ENCODE measurements at regions not wholly inside any gene's neighbourhood (a gene's known extent, or its start where the extent isn't known, plus 50 kb on each side); places are given as distances from the start of the nearest gene placed in this dataset.

DNA sequence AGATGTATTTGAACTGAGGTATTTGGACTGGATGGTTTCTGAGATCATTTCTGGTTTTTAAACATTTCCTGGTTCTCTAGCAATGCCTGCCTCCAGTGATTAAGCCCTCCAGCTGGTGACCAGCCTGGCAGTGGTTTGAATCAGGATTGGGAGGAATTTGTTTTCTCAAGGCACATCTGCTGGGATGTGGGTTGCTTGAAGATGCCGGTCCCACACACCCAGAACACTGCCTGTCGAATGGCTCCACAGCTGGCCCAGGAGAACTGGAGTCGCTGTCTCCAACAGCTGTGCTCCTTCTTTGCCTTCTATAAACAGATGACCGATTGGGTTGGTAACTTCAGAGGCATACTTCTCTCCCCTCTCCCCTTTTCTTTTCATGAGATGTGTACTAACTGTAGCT is 258.0 kb upstream of the DDHD1 start:
- WGBS, result 57% methylated on average over 4 of the region's 4 CpGs
- no peaks in the 10 kb centered on the region for H3K9me3 ChIP-seq
- H3K4me1 ChIP-seq (replicated peaks), result no peaks in the 10 kb centered on the region
- H3K27me3 ChIP-seq (replicated peaks; ENCODE audit: insufficient read depth), result no peaks in the 10 kb centered on the region
- no peak overlapping the region for H3K4me3 ChIP-seq
- no peaks in the 10 kb centered on the region for H3K36me3 ChIP-seq
- TF ChIP-seq, protein P1, sequence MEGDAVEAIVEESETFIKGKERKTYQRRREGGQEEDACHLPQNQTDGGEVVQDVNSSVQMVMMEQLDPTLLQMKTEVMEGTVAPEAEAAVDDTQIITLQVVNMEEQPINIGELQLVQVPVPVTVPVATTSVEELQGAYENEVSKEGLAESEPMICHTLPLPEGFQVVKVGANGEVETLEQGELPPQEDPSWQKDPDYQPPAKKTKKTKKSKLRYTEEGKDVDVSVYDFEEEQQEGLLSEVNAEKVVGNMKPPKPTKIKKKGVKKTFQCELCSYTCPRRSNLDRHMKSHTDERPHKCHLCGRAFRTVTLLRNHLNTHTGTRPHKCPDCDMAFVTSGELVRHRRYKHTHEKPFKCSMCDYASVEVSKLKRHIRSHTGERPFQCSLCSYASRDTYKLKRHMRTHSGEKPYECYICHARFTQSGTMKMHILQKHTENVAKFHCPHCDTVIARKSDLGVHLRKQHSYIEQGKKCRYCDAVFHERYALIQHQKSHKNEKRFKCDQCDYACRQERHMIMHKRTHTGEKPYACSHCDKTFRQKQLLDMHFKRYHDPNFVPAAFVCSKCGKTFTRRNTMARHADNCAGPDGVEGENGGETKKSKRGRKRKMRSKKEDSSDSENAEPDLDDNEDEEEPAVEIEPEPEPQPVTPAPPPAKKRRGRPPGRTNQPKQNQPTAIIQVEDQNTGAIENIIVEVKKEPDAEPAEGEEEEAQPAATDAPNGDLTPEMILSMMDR (IDR thresholded peaks at IDR 0.05), result no peak
- TF ChIP-seq POLR2AphosphoS5 (IDR thresholded peaks at IDR 0.05) (no peak), POLR2A (IDR thresholded peaks at IDR 0.05) (no peak)
- no peak for DNase-seq (ENCODE audit: low spot score)
- intact Hi-C loops (cut with DNase I), result no loop called here
- no peak overlapping the region for H3K27ac ChIP-seq

DNA sequence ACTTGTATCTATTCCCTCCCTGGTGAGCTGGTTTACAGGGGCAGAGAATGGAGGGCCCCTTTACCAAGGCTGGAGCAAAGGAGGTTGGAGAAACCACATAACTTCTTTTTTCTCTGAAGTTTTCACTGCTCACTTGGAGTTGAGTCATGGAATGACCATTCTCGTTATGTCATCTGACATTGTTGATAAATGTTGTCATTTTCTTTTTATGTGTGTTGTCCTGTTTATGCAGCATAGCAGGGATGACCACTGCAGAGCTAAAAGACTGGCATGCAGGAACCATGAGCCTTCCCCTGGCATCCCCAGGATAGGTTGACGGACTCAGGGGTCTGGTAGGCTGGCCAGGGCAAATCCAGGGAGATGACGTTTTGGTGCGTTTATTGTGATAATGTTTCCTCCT is 256.8 kb upstream of the DDHD1 start:
- H3K27ac ChIP-seq, result no peak overlapping the region
- no peak overlapping the region for H3K4me3 ChIP-seq
- H3K4me1 ChIP-seq (replicated peaks), result no peaks in the 10 kb centered on the region
- WGBS, result 86% methylated on average over 4 of the region's 4 CpGs
- no peaks in the 10 kb centered on the region for H3K27me3 ChIP-seq (replicated peaks; ENCODE audit: insufficient read depth)
- no peak for DNase-seq (ENCODE audit: low spot score)
- H3K36me3 ChIP-seq, result no peaks in the 10 kb centered on the region
- no peaks in the 10 kb centered on the region for H3K9me3 ChIP-seq
- intact Hi-C loops (cut with DNase I), result no loop called here
- TF ChIP-seq, protein P1 (IDR thresholded peaks at IDR 0.05), result no peak
- no peak for TF ChIP-seq POLR2AphosphoS5 (IDR thresholded peaks at IDR 0.05)
- TF ChIP-seq POLR2A (IDR thresholded peaks at IDR 0.05), result no peak

DNA sequence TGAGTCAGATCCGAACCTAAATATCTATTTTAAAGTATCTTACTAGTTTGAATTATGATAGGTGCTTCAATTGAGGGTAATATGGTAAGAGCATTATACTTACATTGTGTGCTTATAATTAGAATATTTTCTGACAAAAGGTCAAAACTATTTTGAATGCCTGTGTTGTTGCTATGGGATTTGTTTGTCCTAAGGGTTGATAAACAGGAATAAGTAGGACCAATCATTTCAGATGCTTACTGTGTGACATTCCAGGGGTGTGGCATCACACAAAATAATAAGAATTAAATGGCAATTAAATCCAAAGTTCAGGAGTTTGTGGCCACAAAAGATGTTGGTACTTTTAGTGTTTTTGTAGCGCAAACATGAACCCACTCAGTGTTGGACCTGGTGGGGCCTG is 256.2 kb upstream of the DDHD1 start:
- H3K27ac ChIP-seq, result no peak overlapping the region
- H3K9me3 ChIP-seq, result no peaks in the 10 kb centered on the region
- no peak overlapping the region for H3K4me3 ChIP-seq
- intact Hi-C loops (cut with DNase I), result no loop called here
- 89% methylated on average over 2 of the region's 2 CpGs for WGBS
- TF ChIP-seq POLR2AphosphoS5 (IDR thresholded peaks at IDR 0.05) (no peak), POLR2A (IDR thresholded peaks at IDR 0.05) (no peak)
- TF ChIP-seq, protein P1 (IDR thresholded peaks at IDR 0.05), result no peak
- no peaks in the 10 kb centered on the region for H3K27me3 ChIP-seq (replicated peaks; ENCODE audit: insufficient read depth)
- no peak for DNase-seq (ENCODE audit: low spot score)
- no peaks in the 10 kb centered on the region for H3K4me1 ChIP-seq (replicated peaks)
- H3K36me3 ChIP-seq, result no peaks in the 10 kb centered on the region

DNA sequence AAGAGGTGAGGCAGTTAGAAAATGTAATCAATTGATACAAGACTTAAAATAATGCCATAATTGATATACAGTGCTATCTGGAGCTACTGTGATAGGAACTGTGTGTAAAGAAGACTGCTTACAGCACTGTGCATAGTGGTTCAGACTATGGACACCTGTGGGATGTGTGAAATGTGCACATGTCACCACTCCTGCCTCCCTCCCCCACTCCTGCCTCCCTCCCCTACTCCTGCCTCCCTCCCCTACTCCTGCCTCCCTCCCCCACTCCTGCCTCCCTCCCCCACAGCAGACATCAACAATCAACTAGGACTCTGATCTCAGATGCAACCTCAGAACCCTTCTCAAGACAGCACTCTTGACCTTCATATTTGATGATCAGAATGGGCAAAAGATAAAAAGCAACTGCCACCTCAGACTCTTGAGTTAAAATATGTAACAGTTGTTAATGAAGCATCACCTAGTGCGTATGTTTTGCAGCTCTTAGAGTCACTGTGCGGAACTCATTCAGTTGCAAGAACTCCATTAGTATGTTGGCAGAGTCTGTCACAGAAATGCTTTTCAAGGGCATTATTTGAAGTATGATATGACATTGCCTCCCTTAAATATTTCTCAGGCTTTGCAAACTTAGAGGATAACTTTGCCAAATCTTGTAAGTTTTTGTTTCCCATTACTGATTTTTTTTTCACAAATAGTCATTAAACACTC is 255.2 kb upstream of the DDHD1 start:
- intact Hi-C loops (cut with DNase I), result no loop called here
- no peak overlapping the region for H3K27ac ChIP-seq
- DNase-seq (ENCODE audit: low spot score), result no peak

More for the DNA sequence above, 255.2 kb upstream of the DDHD1 start:
- Histone ChIP-seq H3K4me1 (replicated peaks) (no peaks in the 10 kb centered on the region), H3K36me3 (no peaks in the 10 kb centered on the region), H3K4me3 (no peak overlapping the region), H3K9me3 (no peaks in the 10 kb centered on the region), H3K27me3 (replicated peaks; ENCODE audit: insufficient read depth) (no peaks in the 10 kb centered on the region)
- 98% methylated on average over 2 of the region's 2 CpGs for WGBS
- TF ChIP-seq, protein P1 (IDR thresholded peaks at IDR 0.05), result no peak
- TF ChIP-seq POLR2AphosphoS5 (IDR thresholded peaks at IDR 0.05), result no peak
- TF ChIP-seq POLR2A (IDR thresholded peaks at IDR 0.05), result no peak
